Prostate gland (tissue), 2 donors: ENCODE measurements at regions not wholly inside any gene's neighbourhood (a gene's known extent, or its start where the extent isn't known, plus 50 kb on each side); places are given as distances from the start of the nearest gene placed in this dataset.
A peak's percentile ranks its signal among the peaks of the same experiment; 100 is the strongest.
"Not testable (repeated sequence)": the region's sequence is repeated elsewhere in the genome, so short reads cannot be mapped to it uniquely, and the experiment has no call there.

Source experiments
- DNase-seq: peaks from one replicate; pipeline ENCODE4 v3.0.0-alpha.2; 2019; ENCODE audit warnings: low spot score
- H3K27ac ChIP-seq, 2 donors: fragments of 200-600 bp; sonication (generic); 2 replicates each; pipeline ENCODE4 v1.5.1; 2017 to 2019
- H3K27me3 ChIP-seq: fragments of 200-600 bp; sonication (generic); replicated peaks from 2 replicates; pipeline ENCODE4 v1.5.1; 2019; ENCODE audit not compliant: insufficient read depth
- H3K36me3 ChIP-seq, 2 donors: fragments of 200-600 bp; sonication (generic); 1 replicate in 1 of 2; 2 replicates in 1 of 2; pipeline versions ENCODE4 v1.5.1 to v1.8.1; 2017 to 2019
- H3K4me1 ChIP-seq: fragments of 200-600 bp; sonication (generic); replicated peaks from 2 replicates; pipeline ENCODE4 v1.5.1; 2019
- H3K4me3 ChIP-seq, 2 donors: fragments of 200-600 bp; sonication (generic); 2 replicates each; pipeline ENCODE4 v1.5.1; 2017 to 2019
- H3K9me3 ChIP-seq: fragments of 200-600 bp; sonication (generic); 2 replicates; pipeline ENCODE4 v1.5.1; 2017
- CTCF ChIP-seq, 4 experiments: fragments of 200-600 bp in 2 of 4; fragments of 450-650 bp in 2 of 4; sonication (generic) in 2 of 4; IDR thresholded peaks; 1 replicate in 3 of 4; 2 replicates in 1 of 4; pipeline ENCODE4 v1.5.1; 2016 to 2019; ENCODE audit warnings: antibody characterized with exemption in 4 of 4, mild to moderate bottlenecking in 2 of 4, moderate library complexity in 2 of 4
- POLR2A ChIP-seq: fragments of 450-650 bp; IDR thresholded peaks from one replicate; pipeline ENCODE4 v1.6.1; 2016; ENCODE audit warnings: antibody characterized with exemption, mild to moderate bottlenecking
- POLR2AphosphoS5 ChIP-seq: sonication (generic); formaldehyde crosslinking; IDR thresholded peaks from one replicate; pipeline ENCODE4 v1.6.1; 2017; ENCODE audit warnings: antibody characterized with exemption
- WGBS: methylation state at CpG from one replicate; pipeline ENCODE4 v1.1.5; 2018; 5-methylcytosine and 5-hydroxymethylcytosine counted together
- intact Hi-C: fragments of 100-400 bp; cut with DNase I; formaldehyde crosslinking; loops from one replicate; pipeline ENCODE4 v1.14.2; 2022

DNA sequence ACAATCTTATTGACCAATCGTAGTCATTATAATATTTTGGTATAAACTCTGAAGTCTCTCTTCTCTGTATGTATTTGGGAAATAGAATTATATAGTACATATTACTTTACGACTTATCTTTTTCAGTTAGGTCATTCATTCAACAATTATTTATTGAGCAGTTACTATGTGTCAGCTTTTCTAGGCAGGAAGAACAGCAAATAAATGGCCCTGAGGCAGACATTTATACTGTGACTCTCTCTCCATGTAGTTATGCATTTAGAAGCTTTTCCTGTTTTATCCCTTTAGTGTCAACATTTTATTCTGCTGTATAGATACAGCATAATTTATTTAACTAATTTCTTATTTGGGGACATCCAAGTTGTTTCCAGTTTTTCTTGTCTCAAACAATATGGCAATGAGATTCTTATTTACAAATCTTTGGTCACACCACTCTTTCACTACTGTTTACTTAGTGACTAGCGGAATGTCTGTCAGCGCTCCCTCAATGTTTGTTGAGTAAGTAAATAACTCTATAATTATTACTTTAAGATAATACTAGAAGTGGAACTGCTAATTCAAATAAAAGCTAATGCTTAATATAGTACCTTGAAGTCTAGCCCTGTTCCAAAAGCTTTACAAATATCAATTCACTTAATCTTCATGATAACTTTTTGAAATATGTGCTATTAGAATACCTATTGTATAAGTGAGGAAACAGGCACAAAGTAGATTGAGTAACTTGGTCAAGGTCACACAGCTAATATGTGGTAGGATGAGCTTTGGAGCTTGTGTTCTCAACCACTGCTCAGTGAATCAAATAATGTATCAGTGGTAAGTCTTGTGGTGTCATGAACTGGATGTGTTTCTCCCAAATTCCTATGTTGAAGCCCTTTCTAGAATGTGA lies 465.6 kb downstream of the SIPA1L2 start:
- no peak overlapping the region for H3K27ac ChIP-seq
- H3K27me3 ChIP-seq = no peaks in the 10 kb centered on the region
- H3K4me3 ChIP-seq = no peak overlapping the region
- no peak for DNase-seq
- intact Hi-C loops = no loop called here
- no peaks in the 10 kb centered on the region for H3K4me1 ChIP-seq
- 61% methylated on average over 4 of the region's 4 CpGs for WGBS
- no peak for TF ChIP-seq POLR2A
- peak; percentile 56 for TF ChIP-seq POLR2AphosphoS5
- TF ChIP-seq CTCF (IDR thresholded peaks at IDR 0.05) = no peak
- no peaks in the 10 kb centered on the region for H3K36me3 ChIP-seq
- H3K9me3 ChIP-seq = no peaks in the 10 kb centered on the region

DNA sequence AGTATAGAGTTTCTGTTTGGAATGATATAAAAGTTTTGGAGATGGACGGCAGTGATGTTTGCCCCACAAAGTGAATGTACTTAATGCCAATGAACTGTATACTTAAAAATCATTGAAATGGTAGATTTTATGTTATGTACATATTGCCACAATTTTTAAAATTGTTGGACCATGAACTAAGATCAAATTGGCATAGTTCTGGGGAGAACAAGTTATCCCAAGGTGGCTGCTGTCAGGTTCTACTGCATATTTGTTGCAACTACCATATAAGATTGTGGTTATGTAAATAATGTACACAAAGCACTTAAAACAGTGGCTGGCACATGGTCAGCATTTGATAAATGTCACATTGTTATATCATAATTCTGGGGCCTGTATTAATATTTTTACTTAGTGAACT lies 466.4 kb downstream of the SIPA1L2 start:
- intact Hi-C loops = no loop called here
- H3K9me3 ChIP-seq = no peaks in the 10 kb centered on the region
- DNase-seq = no peak
- no peak overlapping the region for H3K4me3 ChIP-seq
- no peaks in the 10 kb centered on the region for H3K27me3 ChIP-seq
- TF ChIP-seq POLR2A = no peak
- H3K36me3 ChIP-seq = no peaks in the 10 kb centered on the region
- H3K27ac ChIP-seq = no peak overlapping the region
- no peaks in the 10 kb centered on the region for H3K4me1 ChIP-seq
- WGBS = 33% methylated on average over 1 of the region's 1 CpG

- Histone ChIP-seq H3K36me3 (no peaks in the 10 kb centered on the region), H3K27me3 (no peaks in the 10 kb centered on the region), H3K4me1 (no peaks in the 10 kb centered on the region), H3K27ac (no peak overlapping the region), H3K9me3 (no peaks in the 10 kb centered on the region), H3K4me3 (no peak overlapping the region)
- WGBS = 92% methylated on average over 1 of the region's 1 CpG
- no peak for TF ChIP-seq CTCF (IDR thresholded peaks at IDR 0.05)
- no peak for TF ChIP-seq POLR2AphosphoS5
- TF ChIP-seq POLR2A = no peak
- no peak for DNase-seq
- intact Hi-C loops = no loop called here
These were observed 467.9 kb downstream of the SIPA1L2 start for GRCh38 chr1:232162001-232162400.

- 90% methylated on average over 2 of the region's 2 CpGs for WGBS
- H3K27me3 ChIP-seq, intact Hi-C loops: not testable (repeated sequence)
These were observed 471.4 kb downstream of the SIPA1L2 start for GRCh38 chr1:232158558-232158957.

GRCh38 chr1:232156070-232156469 lies 473.9 kb downstream of the SIPA1L2 start:
- intact Hi-C loops, H3K36me3 ChIP-seq, H3K4me3 ChIP-seq, H3K4me1 ChIP-seq, DNase-seq, H3K9me3 ChIP-seq, H3K27me3 ChIP-seq, H3K27ac ChIP-seq: not testable (repeated sequence)
- WGBS = 78% methylated on average over 3 of the region's 3 CpGs

More at GRCh38 chr1:232158558-232158957, 471.4 kb downstream of the SIPA1L2 start:
- H3K9me3 ChIP-seq, DNase-seq, H3K4me3 ChIP-seq, H3K27ac ChIP-seq, H3K36me3 ChIP-seq, H3K4me1 ChIP-seq: not testable (repeated sequence)

DNA sequence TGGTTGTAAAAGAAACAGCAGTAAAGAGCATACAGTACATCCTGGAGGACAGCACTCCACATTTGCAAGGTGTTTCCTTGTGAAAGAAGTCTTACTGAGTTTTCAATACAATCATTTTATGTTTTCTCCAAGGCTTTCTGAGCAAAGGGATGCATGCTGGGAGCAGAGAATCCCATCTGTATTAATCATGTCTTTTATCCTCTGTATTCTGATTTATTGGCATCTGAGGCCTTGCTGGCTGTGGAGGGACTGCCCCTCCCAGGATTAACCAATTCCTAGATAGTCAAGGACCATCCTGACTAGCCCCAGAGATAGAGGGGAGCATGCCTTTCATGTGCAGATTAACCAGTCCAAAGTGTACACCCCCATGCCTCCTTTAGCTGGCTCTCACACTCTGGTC lies 476.3 kb downstream of the SIPA1L2 start:
- TF ChIP-seq POLR2A (no peak), POLR2AphosphoS5 (no peak), CTCF (IDR thresholded peaks at IDR 0.05) (no peak)
- H3K27me3 ChIP-seq = no peaks in the 10 kb centered on the region
- no peaks in the 10 kb centered on the region for H3K9me3 ChIP-seq
- H3K4me1 ChIP-seq = no peaks in the 10 kb centered on the region
- H3K4me3 ChIP-seq = no peak overlapping the region
- no peak overlapping the region for H3K27ac ChIP-seq
- no peaks in the 10 kb centered on the region for H3K36me3 ChIP-seq
- intact Hi-C loops = no loop called here
- no peak for DNase-seq
